HepG2 (cell line): ENCODE measurements at regions not wholly inside any gene's neighbourhood (a gene's known extent, or its start where the extent isn't known, plus 50 kb on each side); places are given as distances from the start of the nearest gene placed in this dataset.

ENCODE experiments used
- ATAC-seq: fragments of 200-7000 bp; cut with Tn5 transposase; 3 replicates; pipeline ENCODE4 v1.9.1; 2020; ENCODE audit warnings: mild to moderate bottlenecking, moderate library complexity
- BruUV-seq: library from RNA; stranded (reverse); fragments of 400-500 nt; replicated peaks from 2 replicates; lab custom pipeline; 2021; lab: Mats Ljungman, UMichigan
- CTCF ChIA-PET: fragments of 300-600 bp; formaldehyde crosslinking; extraction: SDS; loops from one replicate; lab custom pipeline; 2021; ENCODE audit warnings: low total read pairs, inconsistent platforms, low intra/inter-chr PET ratio; lab: Yijun Ruan, JAX
- POLR2A ChIA-PET: fragments of 350-600 bp; sonication (Branson Sonifier 250); formaldehyde crosslinking; loops from one replicate; lab custom pipeline; 2020; ENCODE audit warnings: antibody characterized with exemption, inconsistent platforms; lab: Yijun Ruan, JAX
- DNase-seq: peaks from one replicate; pipeline ENCODE4 v3.0.0-alpha.2; 2015; ENCODE audit warnings: low spot score
- FAIRE-seq: peaks from 3 replicates; lab custom pipeline; 2011; peaks lifted over from hg19 to GRCh38; lab: Jason Lieb, UNC
- H2AFZ ChIP-seq: one replicate; pipeline ENCODE4 v1.6.1; 2011; ENCODE audit warnings: low read length, inconsistent platforms
- H3K27ac ChIP-seq: fragments of 300-600 bp; 3 replicates; pipeline ENCODE4 v1.8.0; 2011; ENCODE audit warnings: mixed run types, mild to moderate bottlenecking, mixed read lengths, low read length, inconsistent platforms; ENCODE audit not compliant: insufficient read depth; ENCODE audit errors: extremely low read length
- H3K27me3 ChIP-seq, 2 experiments: fragments of 200-600 bp in 1 of 2; 2 replicates in 1 of 2; 3 replicates in 1 of 2; pipeline versions ENCODE4 v1.6.0 to v1.8.0; 2011; ENCODE audit warnings: low read length in 2 of 2, mild to moderate bottlenecking in 2 of 2, moderate library complexity in 2 of 2, inconsistent platforms in 1 of 2; ENCODE audit not compliant: insufficient read depth in 2 of 2, control insufficient read depth in 1 of 2
- H3K36me3 ChIP-seq, 2 experiments: fragments of 200-600 bp in 1 of 2; replicated peaks in 1 of 2; 2 replicates in 1 of 2; 3 replicates in 1 of 2; pipeline versions ENCODE4 v1.5.1 to v1.8.0; 2011; ENCODE audit warnings: low read length in 2 of 2, inconsistent platforms in 1 of 2; ENCODE audit not compliant: insufficient read depth in 2 of 2, control insufficient read depth in 1 of 2
- H3K4me1 ChIP-seq: 2 replicates; pipeline ENCODE4 v1.5.1; 2012; ENCODE audit warnings: low read length, inconsistent platforms; ENCODE audit not compliant: insufficient read depth
- H3K4me2 ChIP-seq: 2 replicates; pipeline ENCODE4 v1.6.0; 2011; ENCODE audit warnings: low read depth, low read length, inconsistent platforms
- H3K4me3 ChIP-seq, 3 experiments: fragments of 200-600 bp in 1 of 3; sonication (generic), shearing (Covaris generic) in 1 of 3; replicated peaks in 1 of 3; 2 replicates each; pipeline ENCODE4 v1.5.1; 2011 to 2016; ENCODE audit warnings: low read length in 3 of 3, inconsistent platforms in 2 of 3, low read depth in 2 of 3, mild to moderate bottlenecking in 2 of 3, control low read depth in 1 of 3, mixed read lengths in 1 of 3; ENCODE audit not compliant: insufficient read depth in 1 of 3
- H3K79me2 ChIP-seq: one replicate; pipeline ENCODE4 v1.6.1; 2011; ENCODE audit warnings: low read length, inconsistent platforms; ENCODE audit not compliant: insufficient read depth
- H3K9ac ChIP-seq: 2 replicates; pipeline ENCODE4 v1.6.0; 2011; ENCODE audit warnings: mild to moderate bottlenecking, low read depth, low read length, inconsistent platforms; ENCODE audit not compliant: insufficient read depth
- H3K9me3 ChIP-seq: 2 replicates; pipeline ENCODE4 v1.5.1; 2012; ENCODE audit warnings: mild to moderate bottlenecking, low read length
- H4K20me1 ChIP-seq: 2 replicates; pipeline ENCODE4 v1.6.0; 2011; ENCODE audit warnings: inconsistent platforms, mild to moderate bottlenecking, low read length, moderate library complexity; ENCODE audit not compliant: insufficient read depth
- ARNT2 ChIP-seq: sonication (generic); formaldehyde crosslinking; IDR thresholded peaks from 2 replicates; pipeline ENCODE4 v1.8.0; 2022; ENCODE audit warnings: mild to moderate bottlenecking, low read depth, missing genetic modification reagents, moderate library complexity
- ATF1 ChIP-seq: IDR thresholded peaks from 2 replicates; pipeline ENCODE4 v1.6.1; 2016; ENCODE audit warnings: mild to moderate bottlenecking, control low read depth
- ATF7 ChIP-seq, 2 experiments: fragments of 450-650 bp in 1 of 2; sonication (generic) in 1 of 2; formaldehyde crosslinking in 1 of 2; IDR thresholded peaks; 2 replicates each; pipeline versions ENCODE4 v1.4.0 to v1.6.1; 2016 to 2020; ENCODE audit warnings: antibody characterized with exemption in 1 of 2, mild to moderate bottlenecking in 1 of 2, missing genetic modification reagents in 1 of 2
- HDAC6 ChIP-seq: fragments of 200-600 bp; sonication (generic); IDR thresholded peaks from 2 replicates; pipeline ENCODE4 v1.7.0; 2017; ENCODE audit warnings: mild to moderate bottlenecking, antibody characterized with exemption, low read length, low read depth
- HNRNPLL ChIP-seq: fragments of 200-400 bp; formaldehyde crosslinking; IDR thresholded peaks from 2 replicates; pipeline ENCODE4 v1.6.1; 2017; ENCODE audit warnings: mild to moderate bottlenecking, low read depth, low read length; ENCODE audit not compliant: poor library complexity, severe bottlenecking
- JUNB ChIP-seq: sonication (generic); formaldehyde crosslinking; IDR thresholded peaks from 2 replicates; pipeline ENCODE4 v1.8.0; 2022; ENCODE audit warnings: missing genetic modification reagents, mild to moderate bottlenecking, borderline replicate concordance
- KDM1A ChIP-seq: IDR thresholded peaks from 2 replicates; pipeline ENCODE4 v1.6.1; 2016; ENCODE audit warnings: missing compliant biosample characterization
- KLF6 ChIP-seq: IDR thresholded peaks from 2 replicates; pipeline ENCODE4 v1.8.0; 2016; ENCODE audit warnings: missing biosample characterization, missing genetic modification reagents
- MED13 ChIP-seq: sonication (generic); formaldehyde crosslinking; IDR thresholded peaks from 2 replicates; pipeline ENCODE4 v1.5.0; 2020; ENCODE audit warnings: missing genetic modification reagents
- MEIS1 ChIP-seq: sonication (generic); formaldehyde crosslinking; IDR thresholded peaks from 2 replicates; pipeline ENCODE4 v1.9.0; 2021; ENCODE audit warnings: mild to moderate bottlenecking, missing genetic modification reagents, moderate library complexity, borderline replicate concordance
- MXD4 ChIP-seq: IDR thresholded peaks from 2 replicates; pipeline ENCODE4 v1.6.1; 2016; ENCODE audit warnings: mild to moderate bottlenecking, missing biosample characterization, missing genetic modification reagents
- MZF1 ChIP-seq: sonication (generic); formaldehyde crosslinking; IDR thresholded peaks from 2 replicates; pipeline ENCODE4 v1.8.1; 2023; ENCODE audit warnings: mild to moderate bottlenecking, missing genetic modification reagents, borderline replicate concordance
- NFE2 ChIP-seq: sonication (generic); formaldehyde crosslinking; IDR thresholded peaks from 2 replicates; pipeline ENCODE4 v1.4.0; 2020; ENCODE audit warnings: missing genetic modification reagents
- NFKBIZ ChIP-seq: IDR thresholded peaks from 2 replicates; pipeline ENCODE4 v1.6.1; 2018; ENCODE audit warnings: missing genetic modification reagents, missing compliant biosample characterization
- NR0B2 ChIP-seq: sonication (generic); formaldehyde crosslinking; IDR thresholded peaks from 2 replicates; pipeline ENCODE4 v1.4.0; 2020; ENCODE audit warnings: mild to moderate bottlenecking, missing genetic modification reagents
- POLR2A ChIP-seq, 2 experiments: IDR thresholded peaks; 2 replicates each; pipeline ENCODE4 v1.6.1; 2011; ENCODE audit warnings: low read depth in 2 of 2, low read length in 2 of 2, mild to moderate bottlenecking in 1 of 2, moderate library complexity in 1 of 2; ENCODE audit not compliant: insufficient read depth in 1 of 2
- SMYD3 ChIP-seq: sonication (generic); formaldehyde crosslinking; IDR thresholded peaks from 2 replicates; pipeline ENCODE4 v1.8.1; 2023; ENCODE audit warnings: mild to moderate bottlenecking, missing genetic modification reagents
- ZBTB2 ChIP-seq: sonication (generic); formaldehyde crosslinking; IDR thresholded peaks from 2 replicates; pipeline ENCODE4 v1.8.0; 2022; ENCODE audit warnings: low read depth, missing genetic modification reagents
- ZNF34 ChIP-seq: sonication (generic); formaldehyde crosslinking; IDR thresholded peaks from 2 replicates; pipeline ENCODE4 v1.4.0; 2020; ENCODE audit warnings: mild to moderate bottlenecking, missing genetic modification reagents, borderline replicate concordance
- ZNF615 ChIP-seq: sonication (generic); formaldehyde crosslinking; IDR thresholded peaks from 2 replicates; pipeline ENCODE4 v1.5.0; 2020; ENCODE audit warnings: mild to moderate bottlenecking, missing genetic modification reagents, borderline replicate concordance
- ZNF652 ChIP-seq: IDR thresholded peaks from 2 replicates; pipeline ENCODE4 v1.6.1; 2016; ENCODE audit warnings: low read depth, borderline replicate concordance
- ZNF775 ChIP-seq: sonication (generic); formaldehyde crosslinking; IDR thresholded peaks from 2 replicates; pipeline ENCODE4 v1.4.0; 2020; ENCODE audit warnings: missing genetic modification reagents, mild to moderate bottlenecking, moderate library complexity, borderline replicate concordance
- ZNF782 ChIP-seq: sonication (generic); formaldehyde crosslinking; IDR thresholded peaks from 2 replicates; pipeline ENCODE4 v1.4.0; 2020; ENCODE audit warnings: missing genetic modification reagents, mild to moderate bottlenecking, borderline replicate concordance
- WGBS: methylation state at CpG from one replicate; pipeline ENCODE4 v1.1.6; 2017; ENCODE audit warnings: low lambda C conversion rate; 5-methylcytosine and 5-hydroxymethylcytosine counted together
- in situ Hi-C: cut with HindIII; loops from 2 replicates; pipeline ENCODE4 v1.10.0; 2017; ENCODE audit warnings: low pct_unique_long_range_greater_than_20kb; ENCODE audit not compliant: extremely low pct_ligation_motif_present
- intact Hi-C: fragments of 100-400 bp; cut with micrococcal nuclease; formaldehyde crosslinking; loops from one replicate; pipeline ENCODE4 v1.10.0; 2022; ENCODE audit not compliant: unreplicated experiment

GRCh38 chr13:112242777-112243176 is 133.4 kb upstream of the SPACA7 start (continued):
- no peak for TF ChIP-seq NFE2 (CRISPR knock-in tag)
- TF ChIP-seq ZNF615 (CRISPR knock-in tag): no peak
- no peak for TF ChIP-seq HDAC6
- TF ChIP-seq MEIS1 (CRISPR knock-in tag): no peak
- no peak for TF ChIP-seq KLF6 (CRISPR knock-in tag)
- no peak for TF ChIP-seq POLR2A (IDR thresholded peaks at IDR 0.05; ENCODE audit: insufficient read depth in 1 of 2, low read depth in 2 of 2, low read length in 2 of 2)
- no peak for TF ChIP-seq MXD4 (CRISPR knock-in tag)
- TF ChIP-seq ZNF34: no peak
- no peak for TF ChIP-seq NFKBIZ (CRISPR knock-in tag)
- TF ChIP-seq ZNF652 (CRISPR knock-in tag): no peak
- TF ChIP-seq MED13 (CRISPR knock-in tag): no peak
- no peak for TF ChIP-seq SMYD3 (CRISPR knock-in tag)
- no peak for TF ChIP-seq ZBTB2 (CRISPR knock-in tag)
- TF ChIP-seq ATF7 (IDR thresholded peaks at IDR 0.05): no peak
- TF ChIP-seq ATF7 (CRISPR knock-in tag; IDR thresholded peaks at IDR 0.05): no peak
- no peak for TF ChIP-seq ZNF782 (CRISPR knock-in tag)
- TF ChIP-seq ATF1 (CRISPR knock-in tag): no peak

- Histone ChIP-seq H4K20me1 (no peaks in the 10 kb centered on the region), H3K27ac (no peak overlapping the region), H3K27me3 (peaks cover 1 to 43% of the 10 kb centered on the region in 2 experiments; a peak in 3 of 5 replicates), H3K4me3 (no peak overlapping the region), H3K36me3 (no peaks in the 10 kb centered on the region), H3K9me3 (no peaks in the 10 kb centered on the region), H2AFZ (no peak overlapping the region), H3K4me1 (no peaks in the 10 kb centered on the region), H3K4me2 (no peak overlapping the region), H3K79me2 (no peaks in the 10 kb centered on the region), H3K9ac (no peak overlapping the region)
- DNase-seq: no peak
- in situ Hi-C loops (no loop called here), intact Hi-C loops (no loop called here)
- POLR2A ChIA-PET: no interaction called here
- BruUV-seq: no TSS peak
- TF ChIP-seq ARNT2: no peak
- TF ChIP-seq JUNB (CRISPR knock-in tag): no peak
- no peak for TF ChIP-seq NR0B2 (CRISPR knock-in tag)
- TF ChIP-seq MZF1 (CRISPR knock-in tag): no peak
- TF ChIP-seq ZNF775 (CRISPR knock-in tag): no peak
- no peak for TF ChIP-seq KDM1A
- no peak for TF ChIP-seq HNRNPLL
- no peak for TF ChIP-seq SMYD3 (CRISPR knock-in tag)
- no peak for FAIRE-seq
- CTCF ChIA-PET: no interaction called here
- no peak for ATAC-seq
- 33% methylated on average over 7 of the region's 11 CpGs for WGBS
These were observed 132.1 kb upstream of the SPACA7 start for GRCh38 chr13:112244061-112244460.
